ENCODE measurements at regions not wholly inside any gene's neighbourhood (a gene's known extent, or its start where the extent isn't known, plus 50 kb on each side); places are given as distances from the start of the nearest gene placed in this dataset.
A peak's percentile ranks its signal among the peaks of the same experiment; 100 is the strongest.

GRCh38 chr4:62661821-62662220, 1461.7 kb downstream of the ADGRL3 start:
- H3K27ac ChIP-seq (ENCODE audit: low read depth): no peak overlapping the region
- no peaks in the 10 kb centered on the region for H3K36me3 ChIP-seq (ENCODE audit: insufficient read depth)
- Mint-ChIP-seq H3K9me3 (no peaks in the 10 kb centered on the region), H3K36me3 (ENCODE audit: low read depth) (no peaks in the 10 kb centered on the region), H3K4me1 (no peaks in the 10 kb centered on the region), H3K27ac (no peak overlapping the region), H3K4me3 (no peak overlapping the region), H3K27me3 (ENCODE audit: insufficient read depth, low read depth, poor library complexity) (no peaks in the 10 kb centered on the region)
- no peak overlapping the region for H3K4me3 ChIP-seq
- ATAC-seq (peak; percentile 53), DNase-seq (ENCODE audit: low spot score) (peak; percentile 6)
- no peaks in the 10 kb centered on the region for H3K79me2 ChIP-seq (replicated peaks; ENCODE audit: insufficient read depth)
- no peaks in the 10 kb centered on the region for H3F3A ChIP-seq (replicated peaks; ENCODE audit: low read depth)
- no peaks in the 10 kb centered on the region for H3K4me1 ChIP-seq (ENCODE audit: insufficient read depth)
- no peak overlapping the region for H3K4me2 ChIP-seq
- no peaks in the 10 kb centered on the region for H3K9me2 ChIP-seq (ENCODE audit: insufficient read depth)
- H3K27me3 ChIP-seq (ENCODE audit: insufficient read depth): no peaks in the 10 kb centered on the region
- no peaks in the 10 kb centered on the region for H4K20me1 ChIP-seq (replicated peaks; ENCODE audit: insufficient read depth)
- peak overlapping the region; percentile 77; the same call in 1 of the 2 replicates for H2AFZ ChIP-seq
- TF ChIP-seq ZNF331 (CRISPR knock-in tag; IDR thresholded peaks at IDR 0.05; ENCODE audit: low read depth) (no peak), CREB1 (CRISPR knock-in tag; IDR thresholded peaks at IDR 0.05; ENCODE audit: low read depth) (no peak), ZNF462 (CRISPR knock-in tag; IDR thresholded peaks at IDR 0.05) (no peak), ETS1 (IDR thresholded peaks at IDR 0.05) (no peak), CTCF (conservative IDR thresholded peaks at IDR 0.05; ENCODE audit: low read depth in 2 of 2) (no peak), ZNF114 (CRISPR knock-in tag; IDR thresholded peaks at IDR 0.05) (no peak), EZH2phosphoT487 (IDR thresholded peaks at IDR 0.05; ENCODE audit: unreplicated experiment) (no peak)
